Large intestine (tissue), 3 donors: ENCODE measurements at regions not wholly inside any gene's neighbourhood (a gene's known extent, or its start where the extent isn't known, plus 50 kb on each side); places are given as distances from the start of the nearest gene placed in this dataset.
A peak's percentile ranks its signal among the peaks of the same experiment; 100 is the strongest.

Experiments
- DNase-seq, 2 donors: peaks; one replicate each; pipeline versions ENCODE4 v3.0.0 to v3.0.0-alpha.2; 2013
- H3K27ac ChIP-seq: one replicate; pipeline ENCODE4 v1.5.1; 2013; ENCODE audit warnings: low read length
- H3K27me3 ChIP-seq: 2 replicates; pipeline ENCODE4 v1.6.1; 2013; ENCODE audit warnings: low read length; ENCODE audit not compliant: control insufficient read depth, insufficient read depth
- H3K36me3 ChIP-seq: 2 replicates; pipeline ENCODE4 v1.6.1; 2013; ENCODE audit warnings: low read length; ENCODE audit not compliant: control insufficient read depth, insufficient read depth
- H3K4me1 ChIP-seq: one replicate; pipeline ENCODE4 v1.6.1; 2013; ENCODE audit warnings: low read length; ENCODE audit not compliant: control insufficient read depth, insufficient read depth
- H3K4me3 ChIP-seq: one replicate; pipeline ENCODE4 v1.5.1; 2013; ENCODE audit warnings: low read length
- H3K9me3 ChIP-seq: one replicate; pipeline ENCODE4 v1.6.1; 2013; ENCODE audit warnings: mild to moderate bottlenecking, low read depth, low read length, moderate library complexity; ENCODE audit not compliant: control insufficient read depth
- WGBS: methylation state at CpG from one replicate; pipeline ENCODE4 v1.1.5; 2013; ENCODE audit warnings: low lambda C conversion rate; ENCODE audit not compliant: insufficient coverage; 5-methylcytosine and 5-hydroxymethylcytosine counted together

DNA sequence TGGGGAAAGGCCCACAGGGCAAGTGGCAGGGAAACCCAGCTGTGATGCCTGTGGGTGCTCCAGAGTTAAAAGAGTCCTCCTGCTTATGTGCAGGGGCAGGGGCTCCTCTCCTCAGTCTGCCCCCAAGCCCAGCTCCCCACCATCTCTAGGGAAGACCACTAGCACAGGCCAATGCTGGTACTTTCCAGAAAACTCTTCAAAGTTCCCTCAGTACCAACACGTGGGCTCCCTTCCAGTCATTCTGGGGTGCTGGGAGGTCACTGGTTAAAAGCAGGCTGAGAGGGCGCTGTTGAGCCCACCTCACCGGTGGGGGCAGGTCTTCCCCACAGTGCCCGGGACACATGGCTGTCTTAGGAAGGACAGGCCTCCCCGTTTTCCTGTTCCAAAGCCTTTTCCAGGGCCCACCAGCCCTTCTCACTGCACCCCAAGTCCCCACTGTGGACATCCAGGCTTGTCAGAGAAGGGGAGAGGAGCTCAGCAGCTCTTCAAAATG, 154.6 kb downstream of the TRIM29 start:
- Histone ChIP-seq H3K9me3 (no peaks in the 10 kb centered on the region), H3K27me3 (no peaks in the 10 kb centered on the region), H3K36me3 (no peaks in the 10 kb centered on the region), H3K4me1 (peaks cover 26% of the 10 kb centered on the region), H3K4me3 (no peak overlapping the region), H3K27ac (no peak overlapping the region)
- no CpG with 5 or more reads among the region's 5 CpGs for WGBS
- DNase-seq = no peak

DNA sequence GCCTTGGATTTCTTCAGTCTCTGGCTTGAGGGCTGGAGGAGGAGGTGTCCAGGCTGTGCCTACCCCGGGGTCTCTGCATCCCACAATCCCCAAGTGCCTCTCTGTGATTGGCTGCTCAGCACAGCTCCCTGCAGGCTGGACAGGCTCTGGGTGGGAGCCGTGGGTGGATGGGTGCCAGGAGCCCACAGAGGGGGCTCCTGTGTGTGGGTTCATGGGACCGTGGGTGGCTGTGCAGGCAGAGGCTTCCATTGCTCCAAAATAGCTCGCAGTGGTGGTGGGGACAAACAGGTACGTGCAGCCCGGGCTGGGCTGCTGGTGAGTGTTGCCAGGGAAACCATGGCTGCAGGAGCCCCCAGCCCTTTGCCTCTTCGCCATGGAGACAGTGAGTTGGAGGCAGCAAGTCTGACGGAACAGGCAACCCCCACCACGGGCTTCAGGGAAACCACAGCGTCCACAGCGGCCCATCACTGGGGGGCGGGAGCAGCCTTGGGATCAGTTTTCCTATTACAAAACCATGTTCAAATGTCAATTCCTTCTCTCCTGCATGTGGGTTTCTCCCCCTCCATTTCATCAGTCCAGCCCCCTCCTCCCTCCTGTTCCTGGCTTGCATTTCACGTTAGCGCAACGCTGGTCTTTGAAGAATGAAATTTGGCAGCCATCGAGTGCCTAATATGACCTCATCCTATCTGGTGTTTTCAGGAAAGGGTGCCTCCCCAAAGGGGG, 155.2 kb downstream of the TRIM29 start:
- Histone ChIP-seq H3K9me3 (no peaks in the 10 kb centered on the region), H3K27ac (no peak overlapping the region), H3K4me1 (peaks cover 32% of the 10 kb centered on the region), H3K4me3 (no peak overlapping the region), H3K27me3 (no peaks in the 10 kb centered on the region), H3K36me3 (no peaks in the 10 kb centered on the region)
- no peak for DNase-seq
- WGBS = no CpG with 5 or more reads among the region's 16 CpGs

DNA sequence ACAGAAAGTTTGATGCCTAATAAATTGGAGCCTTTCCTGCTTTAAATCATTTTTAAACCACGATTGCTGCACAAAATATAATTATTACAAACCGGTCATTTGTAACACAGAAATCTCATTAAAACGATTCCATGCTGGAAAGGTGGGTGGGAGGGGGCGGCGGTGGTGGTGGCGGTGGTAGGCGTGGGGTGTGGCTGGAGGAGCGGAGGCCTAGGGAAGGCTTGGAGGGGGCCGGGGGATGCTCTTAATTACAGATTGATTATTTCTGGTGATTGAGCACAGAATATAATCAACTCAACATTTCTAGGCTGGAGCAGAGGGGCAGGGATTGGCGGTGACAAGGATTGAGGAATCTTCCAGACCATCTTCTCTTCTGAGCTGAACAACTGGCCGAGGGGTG, 157.5 kb downstream of the TRIM29 start:
- H3K9me3 ChIP-seq = no peaks in the 10 kb centered on the region
- peaks cover 46% of the 10 kb centered on the region for H3K4me1 ChIP-seq
- WGBS = no CpG with 5 or more reads among the region's 11 CpGs
- no peak overlapping the region for H3K4me3 ChIP-seq
- peak overlapping the region; percentile 82 for H3K27ac ChIP-seq
- no peak for DNase-seq
- no peaks in the 10 kb centered on the region for H3K36me3 ChIP-seq
- H3K27me3 ChIP-seq = no peaks in the 10 kb centered on the region

DNA sequence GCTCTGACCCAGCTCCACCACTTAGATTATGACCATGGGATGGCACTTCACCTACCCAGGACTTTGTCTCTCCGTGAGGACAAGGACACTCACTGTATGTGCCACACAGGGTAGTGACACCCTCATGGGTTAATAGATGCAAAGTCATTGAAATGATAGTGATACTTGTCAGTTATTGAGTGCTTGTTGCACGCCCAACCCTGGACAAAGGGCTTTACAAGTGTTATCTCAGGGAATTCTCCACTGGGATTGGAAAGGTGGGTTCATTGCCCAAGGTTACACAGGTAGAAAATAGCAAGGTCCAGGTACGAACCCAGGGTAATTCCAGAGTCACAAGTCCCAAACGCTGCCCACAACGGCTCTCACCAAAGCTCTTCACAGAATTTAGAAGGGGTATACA, 158.2 kb downstream of the TRIM29 start:
- Histone ChIP-seq H3K9me3 (no peaks in the 10 kb centered on the region), H3K27ac (peak overlapping the region; percentile 82), H3K27me3 (no peaks in the 10 kb centered on the region), H3K4me3 (no peak overlapping the region), H3K36me3 (no peaks in the 10 kb centered on the region), H3K4me1 (peaks cover 46% of the 10 kb centered on the region)
- whole genome bisulfite sequencing = no CpG with 5 or more reads among the region's 5 CpGs
- peak; percentile 77 to 90 for DNase-seq

DNA sequence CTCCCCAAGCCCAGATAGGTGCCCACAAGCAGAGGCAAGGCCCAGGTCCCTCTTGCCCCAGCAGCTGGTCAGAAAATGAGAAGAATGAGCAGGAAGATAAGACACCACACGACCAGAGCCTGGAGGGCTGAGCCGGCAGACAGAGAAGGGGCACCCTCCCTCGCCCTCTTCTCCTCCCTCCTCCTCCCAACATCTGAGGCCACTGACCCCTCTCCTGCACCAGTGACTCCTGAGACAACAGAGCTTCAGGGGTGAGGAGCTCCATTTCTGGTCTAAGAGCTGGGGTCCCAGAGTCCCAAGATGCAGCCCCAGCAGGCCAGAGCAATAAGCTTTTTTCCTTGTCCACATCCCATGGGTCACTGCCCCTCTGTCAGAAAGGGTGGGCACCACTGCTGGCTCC, 159.2 kb downstream of the TRIM29 start:
- no peaks in the 10 kb centered on the region for H3K27me3 ChIP-seq
- H3K9me3 ChIP-seq = no peaks in the 10 kb centered on the region
- H3K36me3 ChIP-seq = no peaks in the 10 kb centered on the region
- H3K4me3 ChIP-seq = no peak overlapping the region
- WGBS = no CpG with 5 or more reads among the region's 3 CpGs
- peak overlapping the region; percentile 82 for H3K27ac ChIP-seq
- H3K4me1 ChIP-seq = peaks cover 46% of the 10 kb centered on the region
- no peak for DNase-seq

DNA sequence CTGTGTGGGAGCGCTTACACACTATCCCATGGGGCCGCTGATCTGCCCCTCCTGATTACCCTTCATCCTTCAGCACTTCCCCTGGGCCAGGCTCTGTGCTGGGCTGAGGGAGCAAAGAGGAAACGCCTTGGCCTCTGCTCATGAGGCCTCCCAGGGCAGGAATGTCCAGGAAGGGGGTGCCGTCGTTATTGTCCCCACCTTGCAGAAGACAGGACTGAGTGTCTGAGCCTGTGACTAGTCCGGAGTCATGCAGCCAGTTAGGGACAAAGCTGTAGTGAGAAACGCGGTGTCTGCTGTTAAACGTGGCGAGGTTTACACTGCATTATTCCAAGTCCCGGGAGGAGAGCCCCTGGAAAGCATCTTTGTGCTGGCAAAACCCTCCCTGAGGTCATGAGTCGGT, 160.0 kb downstream of the TRIM29 start:
- Histone ChIP-seq H3K27me3 (no peaks in the 10 kb centered on the region), H3K36me3 (no peaks in the 10 kb centered on the region), H3K27ac (peak overlapping the region; percentile 74), H3K9me3 (no peaks in the 10 kb centered on the region), H3K4me3 (no peak overlapping the region), H3K4me1 (peaks cover 46% of the 10 kb centered on the region)
- DNase-seq = peak in 1 of 2 donors; percentile 48
- 90% methylated on average over 2 of the region's 12 CpGs for WGBS

DNA sequence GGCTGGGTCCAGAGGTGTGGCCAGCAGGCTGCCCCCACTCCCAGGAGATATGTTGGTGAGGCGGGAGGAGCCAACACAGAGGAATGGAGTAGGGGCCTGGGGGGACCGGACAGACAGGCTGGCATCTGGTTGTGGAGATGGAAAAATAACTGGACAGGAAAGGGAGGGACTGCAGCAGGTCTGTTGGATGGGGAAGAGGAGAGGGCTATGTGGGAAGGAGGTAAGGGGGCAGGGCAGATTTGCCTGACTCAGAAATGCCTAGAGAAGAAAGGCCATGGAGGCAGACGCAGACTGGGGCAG, 160.4 kb downstream of the TRIM29 start:
- Histone ChIP-seq H3K4me3 (no peak overlapping the region), H3K27ac (peak overlapping the region; percentile 74), H3K36me3 (no peaks in the 10 kb centered on the region), H3K27me3 (no peaks in the 10 kb centered on the region), H3K4me1 (peaks cover 46% of the 10 kb centered on the region), H3K9me3 (no peaks in the 10 kb centered on the region)
- DNase-seq = no peak
- 49% methylated on average over 2 of the region's 3 CpGs for WGBS

DNA sequence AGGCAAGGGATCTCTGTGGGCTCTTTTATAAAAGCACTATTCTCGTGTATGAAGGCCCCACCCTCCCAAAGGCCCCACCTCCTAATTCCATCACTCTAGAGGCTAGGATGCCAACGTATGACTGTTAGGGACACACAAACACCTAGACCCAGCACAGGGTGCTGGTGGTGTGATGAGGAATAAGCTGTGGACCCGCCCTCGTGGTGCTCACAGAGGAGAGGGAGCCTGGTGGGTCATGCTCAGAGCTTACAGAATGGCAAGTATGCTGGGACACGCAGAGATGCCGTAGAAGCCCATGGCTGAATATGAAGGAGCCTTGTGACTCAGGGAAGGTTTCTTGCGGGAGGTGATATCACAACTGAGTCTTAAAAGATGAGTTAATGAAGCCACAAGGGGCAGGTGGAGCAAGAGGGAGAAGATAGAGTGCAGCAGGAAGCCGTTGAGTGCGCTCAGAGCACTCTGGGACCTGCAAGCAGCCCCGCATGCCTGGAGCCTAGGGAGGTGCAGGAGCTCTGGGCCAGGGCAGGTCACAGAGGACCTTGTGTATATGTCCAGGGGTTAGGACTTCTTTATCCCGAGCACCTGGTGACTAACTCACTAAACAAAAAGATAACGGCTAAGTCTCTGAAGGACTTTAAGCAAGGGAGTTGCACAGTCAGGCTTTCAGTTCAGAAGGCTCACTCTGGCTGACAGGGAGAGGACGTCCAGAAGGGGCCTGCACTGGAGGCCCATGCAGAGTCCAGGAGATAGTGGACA, 160.9 kb downstream of the TRIM29 start:
- Histone ChIP-seq H3K9me3 (no peaks in the 10 kb centered on the region), H3K27ac (peak overlapping the region; percentile 74), H3K36me3 (no peaks in the 10 kb centered on the region), H3K27me3 (no peaks in the 10 kb centered on the region), H3K4me3 (no peak overlapping the region), H3K4me1 (peaks cover 46% of the 10 kb centered on the region)
- peak; percentile 72 to 85 for DNase-seq
- WGBS = 90% methylated on average over 2 of the region's 13 CpGs

DNA sequence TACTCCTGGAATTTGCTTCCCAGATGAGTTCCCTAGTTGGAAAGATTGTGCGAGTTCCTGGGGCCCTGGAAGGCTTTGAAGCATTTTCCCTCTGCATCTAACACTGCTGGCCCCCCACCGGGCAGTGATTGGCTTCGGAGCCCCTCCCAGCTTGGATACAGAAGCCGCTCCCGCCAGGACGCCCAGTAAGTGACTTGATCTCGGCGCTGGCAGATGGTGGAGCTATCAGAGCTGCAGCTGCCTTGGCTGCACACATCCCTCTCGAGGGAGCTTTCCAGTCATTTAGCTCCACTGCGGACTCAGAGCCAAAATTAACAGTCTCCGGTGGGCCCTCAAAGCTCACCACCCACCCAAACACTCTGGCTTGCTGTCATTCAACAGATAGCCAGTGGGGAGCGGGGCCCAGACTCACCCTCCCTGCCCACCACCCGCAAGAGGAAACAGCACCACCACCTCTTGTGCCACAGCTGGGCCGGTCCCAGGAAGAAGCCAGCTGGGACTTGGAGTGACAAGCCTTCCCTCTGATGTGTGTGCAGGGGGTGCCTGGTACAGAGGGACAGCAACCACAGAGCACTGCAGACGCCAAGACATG, 162.3 kb downstream of the TRIM29 start:
- WGBS = 90% methylated on average over 2 of the region's 15 CpGs
- Histone ChIP-seq H3K27ac (no peak overlapping the region), H3K36me3 (no peaks in the 10 kb centered on the region), H3K4me1 (peaks cover 39% of the 10 kb centered on the region), H3K9me3 (no peaks in the 10 kb centered on the region), H3K27me3 (no peaks in the 10 kb centered on the region), H3K4me3 (no peak overlapping the region)
- DNase-seq = no peak

DNA sequence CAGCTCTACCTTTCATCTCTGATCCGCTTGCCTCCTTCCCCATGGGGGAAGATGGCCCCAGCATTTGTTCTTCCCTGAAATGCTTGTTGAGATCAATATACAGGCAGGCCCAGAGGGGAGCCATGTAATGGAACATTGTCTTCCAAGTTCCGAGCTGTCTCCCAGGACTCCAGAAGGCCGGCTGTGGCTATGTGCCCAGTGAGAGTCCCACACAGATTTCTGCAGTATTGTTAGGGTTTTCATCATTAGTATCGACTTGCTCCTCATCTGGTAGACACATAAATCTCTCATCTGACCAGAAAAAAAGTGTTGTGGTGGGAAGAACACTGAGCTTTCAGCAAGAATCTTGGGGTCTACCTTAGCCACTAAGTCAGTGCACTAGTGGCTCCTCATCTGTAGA, 163.4 kb downstream of the TRIM29 start:
- Histone ChIP-seq H3K4me1 (peaks cover 31% of the 10 kb centered on the region), H3K27ac (no peak overlapping the region), H3K27me3 (no peaks in the 10 kb centered on the region), H3K36me3 (no peaks in the 10 kb centered on the region), H3K9me3 (no peaks in the 10 kb centered on the region), H3K4me3 (no peak overlapping the region)
- DNase-seq = no peak
- WGBS = no CpG with 5 or more reads among the region's 4 CpGs
